KG1 (cell line): ENCODE measurements at regions not wholly inside any gene's neighbourhood (a gene's known extent, or its start where the extent isn't known, plus 50 kb on each side); places are given as distances from the start of the nearest gene placed in this dataset.

ENCODE experiments used
- DNase-seq: peaks from one replicate; lab custom pipeline; 2025; lab: John Stamatoyannopoulos, UW

GRCh38 chr6:40719671-40720374, 132.7 kb upstream of the LRFN2 start:
- DNase-seq: no peak

- no peak for DNase-seq
Observed at GRCh38 chr6:40718401-40718800, 131.2 kb upstream of the LRFN2 start.

GRCh38 chr6:40717411-40718057, 130.4 kb upstream of the LRFN2 start:
- no peak for DNase-seq

- no peak for DNase-seq
Observed at GRCh38 chr6:40715570-40716403, 128.6 kb upstream of the LRFN2 start.

- DNase-seq: no peak
Observed at GRCh38 chr6:40714576-40715564, 127.7 kb upstream of the LRFN2 start.

GRCh38 chr6:40714143-40714542, 127.0 kb upstream of the LRFN2 start:
- no peak for DNase-seq

GRCh38 chr6:40713002-40713719, 126.0 kb upstream of the LRFN2 start:
- no peak for DNase-seq

- DNase-seq: no peak
Observed at GRCh38 chr6:40710626-40711330, 123.6 kb upstream of the LRFN2 start.

GRCh38 chr6:40708049-40708448, 120.9 kb upstream of the LRFN2 start:
- DNase-seq: no peak

- no peak for DNase-seq
Observed at GRCh38 chr6:40706178-40706577, 119.0 kb upstream of the LRFN2 start.

- no peak for DNase-seq
Observed at GRCh38 chr6:40705354-40705753, 118.2 kb upstream of the LRFN2 start.

- no peak for DNase-seq
Observed at GRCh38 chr6:40701352-40702007, 114.3 kb upstream of the LRFN2 start.

GRCh38 chr6:40700006-40700580, 112.9 kb upstream of the LRFN2 start:
- no peak for DNase-seq

- DNase-seq: no peak
Observed at GRCh38 chr6:40695750-40696415, 108.7 kb upstream of the LRFN2 start.

GRCh38 chr6:40695114-40695513, 108.0 kb upstream of the LRFN2 start:
- no peak for DNase-seq

GRCh38 chr6:40693768-40694167, 106.6 kb upstream of the LRFN2 start:
- no peak for DNase-seq

GRCh38 chr6:40692337-40692736, 105.2 kb upstream of the LRFN2 start:
- DNase-seq: no peak

GRCh38 chr6:40689185-40689584, 102.0 kb upstream of the LRFN2 start:
- DNase-seq: no peak

GRCh38 chr6:40688214-40688761, 101.1 kb upstream of the LRFN2 start:
- DNase-seq: no peak
